SK-N-SH treated with all-trans-retinoic acid at 6 μM for 48 hours (cell line): ENCODE measurements at regions not wholly inside any gene's neighbourhood (a gene's known extent, or its start where the extent isn't known, plus 50 kb on each side); places are given as distances from the start of the nearest gene placed in this dataset.

Source experiments
- ATAC-seq: fragments of 200-7000 bp; cut with Tn5 transposase; 3 replicates; pipeline ENCODE4 v1.9.1; 2020; ENCODE audit warnings: mild to moderate bottlenecking, moderate library complexity
- ARNTL ChIP-seq: fragments of 450-650 bp; formaldehyde crosslinking; IDR thresholded peaks from 2 replicates; pipeline ENCODE4 v1.5.0; 2020; ENCODE audit warnings: low read depth, mild to moderate bottlenecking, moderate library complexity, borderline replicate concordance
- BACH2 ChIP-seq: fragments of 250-450 bp; sonication (Bioruptor Pico); IDR thresholded peaks from 2 replicates; pipeline ENCODE4 v1.9.0; 2021; ENCODE audit warnings: mild to moderate bottlenecking, borderline replicate concordance
- CREB5 ChIP-seq: fragments of 250-450 bp; sonication (Bioruptor Pico); IDR thresholded peaks from 2 replicates; pipeline ENCODE4 v1.5.1; 2020; ENCODE audit warnings: low read depth, mild to moderate bottlenecking, moderate library complexity
- CSDC2 ChIP-seq: fragments of 250-450 bp; sonication (Bioruptor Pico); IDR thresholded peaks from 2 replicates; pipeline ENCODE4 v1.5.0; 2020; ENCODE audit warnings: mild to moderate bottlenecking, moderate library complexity
- CSRNP3 ChIP-seq: fragments of 250-450 bp; sonication (Bioruptor Pico); IDR thresholded peaks from 2 replicates; pipeline ENCODE4 v1.5.1; 2021; ENCODE audit warnings: mild to moderate bottlenecking, moderate library complexity
- ESRRG ChIP-seq: fragments of 250-450 bp; sonication (Bioruptor Pico); IDR thresholded peaks from 2 replicates; pipeline ENCODE4 v1.6.1; 2021; ENCODE audit warnings: mild to moderate bottlenecking
- GLIS3 ChIP-seq: fragments of 250-450 bp; sonication (Bioruptor Pico); IDR thresholded peaks from 2 replicates; pipeline ENCODE4 v1.5.0; 2020; ENCODE audit warnings: mild to moderate bottlenecking, moderate library complexity
- OSR1 ChIP-seq: fragments of 250-450 bp; sonication (Bioruptor Pico); IDR thresholded peaks from 2 replicates; pipeline ENCODE4 v1.8.0; 2022; ENCODE audit warnings: moderate library complexity, mild to moderate bottlenecking, inconsistent platforms
- PATZ1 ChIP-seq: fragments of 250-450 bp; sonication (Bioruptor Pico); IDR thresholded peaks from 2 replicates; pipeline ENCODE4 v1.8.0; 2020; ENCODE audit warnings: mild to moderate bottlenecking, moderate library complexity, borderline replicate concordance
- POU6F1 ChIP-seq: fragments of 250-450 bp; sonication (Bioruptor Pico); IDR thresholded peaks from 2 replicates; pipeline ENCODE4 v1.8.0; 2021; ENCODE audit warnings: low read depth, mild to moderate bottlenecking, moderate library complexity, borderline replicate concordance
- PPARA ChIP-seq: fragments of 250-450 bp; sonication (Bioruptor Pico); IDR thresholded peaks from 2 replicates; pipeline ENCODE4 v1.5.0; 2020; ENCODE audit warnings: mild to moderate bottlenecking, borderline replicate concordance
- RARB ChIP-seq: fragments of 250-450 bp; sonication (Bioruptor Pico); IDR thresholded peaks from 2 replicates; pipeline ENCODE4 v1.8.0; 2021; ENCODE audit warnings: mild to moderate bottlenecking, moderate library complexity
- SNAI2 ChIP-seq: fragments of 250-450 bp; sonication (Bioruptor Pico); IDR thresholded peaks from 2 replicates; pipeline ENCODE4 v1.5.0; 2020; ENCODE audit warnings: mild to moderate bottlenecking, moderate library complexity
- TCF4 ChIP-seq: fragments of 250-450 bp; sonication (Bioruptor Pico); IDR thresholded peaks from 2 replicates; pipeline ENCODE4 v1.8.0; 2021; ENCODE audit warnings: mild to moderate bottlenecking, moderate library complexity, borderline replicate concordance
- TOX ChIP-seq: fragments of 250-450 bp; sonication (Bioruptor Pico); IDR thresholded peaks from 2 replicates; pipeline ENCODE4 v1.8.0; 2021; ENCODE audit warnings: mild to moderate bottlenecking, moderate library complexity, borderline replicate concordance
- TSHZ2 ChIP-seq: fragments of 250-450 bp; sonication (Bioruptor Pico); IDR thresholded peaks from 2 replicates; pipeline ENCODE4 v1.5.0; 2020; ENCODE audit warnings: mild to moderate bottlenecking, moderate library complexity
- ZFP30 ChIP-seq: fragments of 450-650 bp; formaldehyde crosslinking; IDR thresholded peaks from 2 replicates; pipeline ENCODE4 v1.5.0; 2022; ENCODE audit warnings: mild to moderate bottlenecking, moderate library complexity
- ZNF565 ChIP-seq: fragments of 450-650 bp; formaldehyde crosslinking; conservative IDR thresholded peaks from 2 replicates; pipeline ENCODE4 v1.5.0; 2020; ENCODE audit warnings: low read depth, mild to moderate bottlenecking, moderate library complexity
- ZNF70 ChIP-seq: fragments of 450-650 bp; formaldehyde crosslinking; IDR thresholded peaks from 2 replicates; pipeline ENCODE4 v1.5.0; 2020; ENCODE audit warnings: mild to moderate bottlenecking, moderate library complexity

- ATAC-seq: no peak
- TF ChIP-seq GLIS3 (CRISPR knock-in tag): no peak
- no peak for TF ChIP-seq ZFP30 (CRISPR knock-in tag)
- no peak for TF ChIP-seq OSR1
- no peak for TF ChIP-seq ARNTL (CRISPR knock-in tag)
- no peak for TF ChIP-seq BACH2 (CRISPR knock-in tag)
- TF ChIP-seq TCF4 (CRISPR knock-in tag): no peak
- no peak for TF ChIP-seq CSDC2
These were observed 113.3 kb downstream of the MAIP1 start for GRCh38 chr2:200068642-200069041.

GRCh38 chr2:200077210-200077650 is 121.8 kb downstream of the MAIP1 start:
- ATAC-seq: no peak
- no peak for TF ChIP-seq PATZ1 (CRISPR knock-in tag)
- TF ChIP-seq CSRNP3 (CRISPR knock-in tag): no peak
- TF ChIP-seq OSR1: no peak
- no peak for TF ChIP-seq TOX (CRISPR knock-in tag)
- TF ChIP-seq TCF4 (CRISPR knock-in tag): no peak
- TF ChIP-seq ZNF70 (CRISPR knock-in tag): no peak
- no peak for TF ChIP-seq ESRRG (CRISPR knock-in tag)
- no peak for TF ChIP-seq CREB5 (CRISPR knock-in tag)
- TF ChIP-seq SNAI2 (CRISPR knock-in tag): no peak
- TF ChIP-seq TSHZ2 (CRISPR knock-in tag): no peak
- no peak for TF ChIP-seq PPARA

- ATAC-seq: peak; percentile 33; the same call in 1 of the 3 replicates
- 0 out of 2 replicates have a peak, but pooled peaks have one; percentile 14 for TF ChIP-seq TCF4 (CRISPR knock-in tag)
- no peak for TF ChIP-seq CREB5 (CRISPR knock-in tag)
These were observed 122.5 kb downstream of the MAIP1 start for GRCh38 chr2:200077838-200078237.

- ATAC-seq: no peak
- TF ChIP-seq ESRRG (CRISPR knock-in tag): no peak
- TF ChIP-seq RARB (CRISPR knock-in tag): no peak
- TF ChIP-seq CREB5 (CRISPR knock-in tag): no peak
- no peak for TF ChIP-seq PPARA
- TF ChIP-seq TCF4 (CRISPR knock-in tag): no peak
- no peak for TF ChIP-seq TOX (CRISPR knock-in tag)
- TF ChIP-seq PATZ1 (CRISPR knock-in tag): no peak
- no peak for TF ChIP-seq ZFP30 (CRISPR knock-in tag)
- TF ChIP-seq BACH2 (CRISPR knock-in tag): no peak
- TF ChIP-seq ARNTL (CRISPR knock-in tag): no peak
- TF ChIP-seq GLIS3 (CRISPR knock-in tag): no peak
- no peak for TF ChIP-seq POU6F1 (CRISPR knock-in tag)
- TF ChIP-seq ZNF565: no peak
These were observed 124.0 kb downstream of the MAIP1 start for GRCh38 chr2:200079356-200079755.
